Stimulated activated CD4-positive, alpha-beta T cell treated with anti-CD3 and anti-CD28 coated beads, Interleukin-4, amount 100 ng/mL, for 24 hours (primary cell): ENCODE measurements at regions not wholly inside any gene's neighbourhood (a gene's known extent, or its start where the extent isn't known, plus 50 kb on each side); places are given as distances from the start of the nearest gene placed in this dataset.

Experiments used
- DNase-seq: peaks from one replicate; pipeline ENCODE4 v3.0.0-alpha.2; 2020

- no peak for DNase-seq
Measured at GRCh38 chr9:86795047-86795442, 152.3 kb downstream of the GAS1 start.

- no peak for DNase-seq
Measured at GRCh38 chr9:86794391-86795046, 152.8 kb downstream of the GAS1 start.

- DNase-seq, result no peak
Measured at GRCh38 chr9:86792136-86792535, 155.2 kb downstream of the GAS1 start.

GRCh38 chr9:86790805-86791204, 156.5 kb downstream of the GAS1 start:
- DNase-seq, result no peak

- no peak for DNase-seq
Measured at GRCh38 chr9:86788456-86788855, 158.8 kb downstream of the GAS1 start.

- no peak for DNase-seq
Measured at GRCh38 chr9:86783884-86784283, 163.4 kb downstream of the GAS1 start.

GRCh38 chr9:86782831-86783230, 164.5 kb downstream of the GAS1 start:
- no peak for DNase-seq

- no peak for DNase-seq
Measured at GRCh38 chr9:86778761-86779160, 168.5 kb downstream of the GAS1 start.

GRCh38 chr9:86775718-86776117, 171.6 kb downstream of the GAS1 start:
- DNase-seq, result no peak

GRCh38 chr9:86774116-86774515, 173.2 kb downstream of the GAS1 start:
- DNase-seq, result no peak

- DNase-seq, result no peak
Measured at GRCh38 chr9:86773422-86773945, 173.8 kb downstream of the GAS1 start.

GRCh38 chr9:86772635-86772993, 174.7 kb downstream of the GAS1 start:
- no peak for DNase-seq

GRCh38 chr9:86771941-86772634, 175.2 kb downstream of the GAS1 start:
- DNase-seq, result no peak

GRCh38 chr9:86771420-86771819, 175.9 kb downstream of the GAS1 start:
- no peak for DNase-seq

- DNase-seq, result no peak
Measured at GRCh38 chr9:86768709-86769108, 178.6 kb downstream of the GAS1 start.

- no peak for DNase-seq
Measured at GRCh38 chr9:86768020-86768419, 179.3 kb downstream of the GAS1 start.

GRCh38 chr9:86767373-86767772, 179.9 kb downstream of the GAS1 start:
- no peak for DNase-seq

- no peak for DNase-seq
Measured at GRCh38 chr9:86766912-86767311, 180.4 kb downstream of the GAS1 start.

GRCh38 chr9:86766511-86766910, 180.8 kb downstream of the GAS1 start:
- no peak for DNase-seq

GRCh38 chr9:86765746-86766430, 181.4 kb downstream of the GAS1 start:
- no peak for DNase-seq

GRCh38 chr9:86764671-86765343, 182.5 kb downstream of the GAS1 start:
- no peak for DNase-seq

- no peak for DNase-seq
Measured at GRCh38 chr9:86764221-86764624, 183.1 kb downstream of the GAS1 start.

GRCh38 chr9:86763791-86764190, 183.5 kb downstream of the GAS1 start:
- no peak for DNase-seq

GRCh38 chr9:86757382-86757720, 190.0 kb downstream of the GAS1 start:
- DNase-seq, result no peak
